T-cell (primary cell): ENCODE measurements at regions not wholly inside any gene's neighbourhood (a gene's known extent, or its start where the extent isn't known, plus 50 kb on each side); places are given as distances from the start of the nearest gene placed in this dataset.

Experiments used
- ATAC-seq, 4 experiments: fragments of 200-7000 bp in 3 of 4; fragments of 150-1000 bp in 1 of 4; cut with Tn5 transposase; replicated peaks in 1 of 4; 1 replicate in 3 of 4; 2 replicates in 1 of 4; pipeline ENCODE4 v1.10.0; 2021; ENCODE audit warnings: moderate library complexity in 3 of 4, mild to moderate bottlenecking in 2 of 4, moderate number of reproducible peaks in 1 of 4
- CTCF ChIA-PET, 2 donors: fragments of 300-600 bp; sonication (Branson Sonifier 250); formaldehyde crosslinking; loops; one replicate each; lab custom pipeline; 2022; ENCODE audit warnings: antibody characterized with exemption in 2 of 2; lab: Charles Lee
- POLR2A ChIA-PET, 2 donors: fragments of 300-600 bp; sonication (Branson Sonifier 250); formaldehyde crosslinking; loops; one replicate each; lab custom pipeline; 2022; ENCODE audit warnings: antibody characterized with exemption in 2 of 2; lab: Charles Lee
- DNase-seq, 35 experiments: peaks; one replicate each; pipeline versions ENCODE4 v3.0.0 to v3.0.0-alpha.2; 2013 to 2023
- H3K27ac ChIP-seq: one replicate; pipeline ENCODE4 v1.5.1; 2013; ENCODE audit warnings: low read length
- H3K27me3 ChIP-seq, 2 experiments: replicated peaks in 1 of 2; 1 replicate in 1 of 2; 2 replicates in 1 of 2; pipeline versions ENCODE4 v1.6.1 to v1.7.0; 2013; ENCODE audit warnings: low read length in 1 of 2, mixed read lengths in 1 of 2; ENCODE audit not compliant: control insufficient read depth in 2 of 2, insufficient read depth in 2 of 2; ENCODE audit errors: extremely low read depth in 1 of 2
- H3K36me3 ChIP-seq, 2 donors: 1 replicate in 1 of 2; 2 replicates in 1 of 2; pipeline versions ENCODE4 v1.6.1 to v1.7.0; 2013; ENCODE audit warnings: low read length in 1 of 2; ENCODE audit not compliant: control insufficient read depth in 2 of 2, insufficient read depth in 1 of 2; ENCODE audit errors: extremely low read depth in 1 of 2
- H3K4me1 ChIP-seq, 2 experiments: 1 replicate in 1 of 2; 2 replicates in 1 of 2; pipeline versions ENCODE4 v1.6.1 to v1.7.0; 2013; ENCODE audit warnings: low read length in 2 of 2, mixed read lengths in 1 of 2; ENCODE audit not compliant: insufficient read depth in 2 of 2, control insufficient read depth in 1 of 2; ENCODE audit errors: extremely low read depth in 1 of 2
- H3K4me3 ChIP-seq, 2 donors: 1 replicate in 1 of 2; 2 replicates in 1 of 2; pipeline versions ENCODE4 v1.5.1 to v1.7.0; 2013; ENCODE audit warnings: mild to moderate bottlenecking in 2 of 2, low read length in 1 of 2, moderate library complexity in 1 of 2; ENCODE audit not compliant: control insufficient read depth in 1 of 2; ENCODE audit errors: extremely low read depth in 1 of 2
- H3K9me3 ChIP-seq: 2 replicates; pipeline ENCODE4 v1.7.0; 2013
- H3K27ac Mint-ChIP-seq, 2 donors: one replicate each; pipeline ENCODE4 v1.8.0; 2020 to 2021; ENCODE audit warnings: mild to moderate bottlenecking in 2 of 2, mixed read lengths in 2 of 2
- H3K27me3 Mint-ChIP-seq, 2 donors: one replicate each; pipeline ENCODE4 v1.8.0; 2021 to 2022; ENCODE audit warnings: mixed read lengths in 2 of 2
- H3K36me3 Mint-ChIP-seq: one replicate; pipeline ENCODE4 v1.8.0; 2021; ENCODE audit warnings: mixed read lengths
- H3K4me1 Mint-ChIP-seq, 3 donors: one replicate each; pipeline ENCODE4 v1.8.0; 2020 to 2022; ENCODE audit warnings: mixed read lengths in 3 of 3, mild to moderate bottlenecking in 1 of 3
- H3K4me3 Mint-ChIP-seq, 3 donors: one replicate each; pipeline ENCODE4 v1.8.0; 2020 to 2022; ENCODE audit warnings: mild to moderate bottlenecking in 3 of 3, mixed read lengths in 3 of 3, moderate library complexity in 3 of 3
- H3K9me3 Mint-ChIP-seq, 3 donors: one replicate each; pipeline ENCODE4 v1.8.0; 2020 to 2022; ENCODE audit warnings: mixed read lengths in 3 of 3
- WGBS: methylation state at CpG from one replicate; pipeline ENCODE4 v1.1.5; 2013; ENCODE audit warnings: missing lambda C conversion rate; ENCODE audit not compliant: insufficient coverage; 5-methylcytosine and 5-hydroxymethylcytosine counted together

DNA sequence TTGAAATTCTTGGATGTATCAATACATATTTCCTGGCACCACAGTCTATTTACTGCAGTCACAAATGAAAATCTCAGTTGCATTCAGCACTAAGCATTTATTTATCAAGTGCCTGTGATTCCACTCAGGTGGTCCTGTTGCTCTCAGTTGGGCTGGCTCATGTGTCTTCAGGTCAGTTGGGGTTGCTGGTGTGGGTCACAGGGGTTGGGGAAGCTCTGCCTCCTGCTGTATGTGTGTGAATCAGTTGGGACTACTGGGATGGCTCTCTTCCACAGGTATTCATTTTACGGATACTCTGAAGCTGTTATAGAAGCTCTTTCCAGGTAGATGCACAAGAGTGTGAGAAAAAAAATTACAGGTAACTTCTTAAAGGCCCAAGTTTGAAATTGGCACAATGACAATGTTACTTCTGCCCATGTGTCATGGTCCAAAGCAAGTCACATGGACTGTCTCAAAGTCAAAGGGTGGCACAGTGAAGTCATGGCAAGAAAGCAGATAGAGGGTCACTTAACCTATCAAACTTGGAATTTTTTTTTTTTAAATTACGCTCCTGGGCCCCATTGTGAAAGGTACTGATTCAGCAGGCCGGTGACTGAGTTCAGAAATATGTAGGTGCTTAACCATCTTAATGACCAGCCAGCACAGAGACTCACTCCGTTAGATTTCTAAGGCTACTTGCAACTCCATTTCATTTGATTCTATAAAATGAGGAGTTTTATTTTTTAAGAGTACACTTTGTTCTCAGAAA, 249.2 kb upstream of the GCFC2 start:
- Mint-ChIP-seq H3K27ac (no peak overlapping the region), H3K4me3 (no peak overlapping the region), H3K36me3 (no peaks in the 10 kb centered on the region), H3K4me1 (no peaks in the 10 kb centered on the region), H3K9me3 (no peaks in the 10 kb centered on the region), H3K27me3 (no peaks in the 10 kb centered on the region)
- H3K36me3 ChIP-seq: no peaks in the 10 kb centered on the region
- no peaks in the 10 kb centered on the region for H3K9me3 ChIP-seq
- no peak overlapping the region for H3K27ac ChIP-seq
- DNase-seq: no peak
- ATAC-seq: no peak
- ChIA-PET POLR2A (no interaction called here), CTCF (no interaction called here)
- WGBS: 83% methylated on average over 1 of the region's 4 CpGs
- H3K4me1 ChIP-seq: no peaks in the 10 kb centered on the region
- no peaks in the 10 kb centered on the region for H3K27me3 ChIP-seq
- no peak overlapping the region for H3K4me3 ChIP-seq

DNA sequence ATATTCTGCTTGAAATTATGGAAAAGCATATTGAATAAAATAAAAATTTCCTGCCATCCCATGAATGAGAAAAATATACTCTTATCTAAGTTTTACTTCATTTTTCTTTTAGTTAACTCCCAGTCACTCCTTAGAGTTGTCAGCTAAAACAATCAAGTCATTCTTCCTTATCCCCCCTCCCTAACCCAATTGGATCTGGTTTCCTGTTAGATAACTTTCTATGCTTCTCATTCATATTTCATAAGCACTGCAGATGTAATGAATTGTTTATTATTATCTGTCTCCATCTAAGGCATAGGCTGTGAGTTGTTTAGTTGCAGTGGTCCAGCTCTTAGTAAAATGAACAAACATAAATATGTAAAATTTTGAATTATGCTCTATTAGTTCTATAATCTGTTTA, 244.0 kb upstream of the GCFC2 start:
- ChIA-PET POLR2A (no interaction called here), CTCF (no interaction called here)
- DNase-seq: no peak
- Histone ChIP-seq H3K4me1 (no peaks in the 10 kb centered on the region), H3K36me3 (no peaks in the 10 kb centered on the region), H3K9me3 (no peaks in the 10 kb centered on the region), H3K4me3 (no peak overlapping the region), H3K27me3 (no peaks in the 10 kb centered on the region), H3K27ac (no peak overlapping the region)
- no peaks in the 10 kb centered on the region for H3K4me1 Mint-ChIP-seq
- no peak overlapping the region for H3K27ac Mint-ChIP-seq
- no peak for ATAC-seq
- peaks cover 0 to 3% (median 0%) of the 10 kb centered on the region in 3 donors for H3K9me3 Mint-ChIP-seq
- H3K4me3 Mint-ChIP-seq: no peak overlapping the region
- no peaks in the 10 kb centered on the region for H3K36me3 Mint-ChIP-seq
- no peaks in the 10 kb centered on the region for H3K27me3 Mint-ChIP-seq

DNA sequence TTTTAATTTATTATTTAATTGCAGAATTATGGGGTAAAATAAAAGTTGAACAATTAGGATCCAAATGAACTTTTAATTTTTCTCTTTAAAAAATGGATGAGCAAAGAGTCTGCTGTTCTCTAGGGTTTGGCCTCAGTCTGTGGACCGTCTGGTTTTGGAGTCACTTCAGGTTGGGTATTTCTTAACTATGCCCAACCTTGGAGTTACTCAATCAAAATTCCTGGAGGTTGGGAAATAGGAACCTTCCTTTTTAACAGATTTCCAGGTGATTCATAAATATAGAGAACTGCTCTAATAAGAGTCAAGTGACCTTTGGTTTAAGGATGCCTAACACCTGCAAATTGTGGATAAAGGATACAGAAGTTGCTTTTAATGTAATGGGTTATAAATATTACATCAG, 241.5 kb upstream of the GCFC2 start:
- Histone ChIP-seq H3K27ac (no peak overlapping the region), H3K36me3 (no peaks in the 10 kb centered on the region)
- WGBS: no CpG with 5 or more reads among the region's 1 CpG

DNA sequence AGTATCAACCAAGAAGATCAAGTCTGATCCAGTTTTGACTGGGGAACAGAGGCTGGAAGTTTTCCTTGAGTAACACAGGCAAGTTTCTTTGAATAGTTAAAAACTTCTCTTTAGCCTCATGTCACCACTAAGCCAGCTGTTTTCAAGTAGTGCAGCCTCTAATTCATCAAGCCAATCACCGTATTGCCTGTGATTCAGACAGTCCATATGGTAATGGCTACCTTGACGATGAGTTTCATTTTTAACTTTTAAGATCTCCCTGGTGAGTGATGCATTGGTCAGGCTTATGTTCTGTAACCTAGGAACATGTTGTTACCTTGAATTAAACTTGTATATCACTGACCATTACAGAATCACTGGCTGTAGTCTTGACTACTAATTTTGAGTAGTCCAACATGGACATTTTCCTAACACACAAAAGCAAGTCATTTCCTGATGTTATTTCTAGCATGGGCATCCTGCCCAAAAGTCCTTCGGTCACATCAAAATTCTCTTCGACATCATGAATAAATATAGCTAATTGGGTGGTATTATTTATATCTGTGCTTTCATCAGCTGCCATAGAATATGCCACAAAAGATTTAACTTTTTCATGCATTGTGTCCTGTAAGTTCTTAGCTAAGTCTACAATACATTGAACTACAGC, 238.8 kb upstream of the GCFC2 start:
- Histone ChIP-seq H3K4me3 (no peak overlapping the region), H3K4me1 (no peaks in the 10 kb centered on the region), H3K27me3 (no peaks in the 10 kb centered on the region), H3K9me3 (no peaks in the 10 kb centered on the region), H3K36me3 (no peaks in the 10 kb centered on the region), H3K27ac (no peak overlapping the region)
- Mint-ChIP-seq H3K4me3 (no peak overlapping the region), H3K27ac (no peak overlapping the region), H3K27me3 (no peaks in the 10 kb centered on the region), H3K36me3 (no peaks in the 10 kb centered on the region), H3K4me1 (no peaks in the 10 kb centered on the region), H3K9me3 (peaks cover 0 to 3% (median 3%) of the 10 kb centered on the region in 3 donors)
- no peak for ATAC-seq
- CTCF ChIA-PET: no interaction called here
- WGBS: no CpG with 5 or more reads among the region's 4 CpGs
- no peak for DNase-seq
- POLR2A ChIA-PET: no interaction called here

More for the DNA sequence above, 241.5 kb upstream of the GCFC2 start:
- ChIA-PET POLR2A (no interaction called here), CTCF (no interaction called here)
- Histone ChIP-seq H3K9me3 (no peaks in the 10 kb centered on the region), H3K4me1 (no peaks in the 10 kb centered on the region), H3K27me3 (no peaks in the 10 kb centered on the region), H3K4me3 (no peak overlapping the region)
- Mint-ChIP-seq H3K9me3 (peaks cover 0 to 3% (median 0%) of the 10 kb centered on the region in 3 donors), H3K4me1 (no peaks in the 10 kb centered on the region), H3K27me3 (no peaks in the 10 kb centered on the region), H3K4me3 (no peak overlapping the region), H3K36me3 (no peaks in the 10 kb centered on the region), H3K27ac (no peak overlapping the region)
- DNase-seq (no peak), ATAC-seq (no peak)

DNA sequence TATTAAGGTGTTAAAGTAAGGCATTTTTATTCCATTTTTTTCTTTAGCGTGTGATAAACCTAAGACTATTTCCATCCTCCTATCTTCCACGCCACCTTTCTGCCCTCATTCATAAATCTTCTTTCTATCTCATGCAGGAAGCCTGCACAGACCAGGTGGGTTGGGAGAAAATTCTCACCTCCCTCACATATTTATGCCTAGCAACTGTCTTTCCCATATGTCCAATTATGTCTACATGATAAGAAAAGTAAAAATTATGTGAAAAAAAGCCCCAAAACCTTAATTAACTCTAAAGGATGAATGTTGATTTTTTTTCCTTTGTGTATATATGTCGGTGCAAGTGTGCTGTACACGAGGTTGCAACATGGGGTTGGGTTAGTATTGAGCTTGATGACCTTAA, 225.6 kb upstream of the GCFC2 start:
- Histone ChIP-seq H3K36me3 (no peaks in the 10 kb centered on the region), H3K4me1 (no peaks in the 10 kb centered on the region), H3K27me3 (no peaks in the 10 kb centered on the region), H3K9me3 (peaks cover 3% of the 10 kb centered on the region), H3K4me3 (no peak overlapping the region), H3K27ac (no peak overlapping the region)
- H3K4me3 Mint-ChIP-seq: no peak overlapping the region
- no peaks in the 10 kb centered on the region for H3K27me3 Mint-ChIP-seq
- H3K9me3 Mint-ChIP-seq: peaks cover 13 to 25% (median 17%) of the 10 kb centered on the region in 3 donors
- ATAC-seq (no peak), DNase-seq (no peak)
- no peak overlapping the region for H3K27ac Mint-ChIP-seq
- ChIA-PET POLR2A (no interaction called here), CTCF (no interaction called here)
- no CpG with 5 or more reads among the region's 4 CpGs for WGBS
- no peaks in the 10 kb centered on the region for H3K36me3 Mint-ChIP-seq
- H3K4me1 Mint-ChIP-seq: no peaks in the 10 kb centered on the region

DNA sequence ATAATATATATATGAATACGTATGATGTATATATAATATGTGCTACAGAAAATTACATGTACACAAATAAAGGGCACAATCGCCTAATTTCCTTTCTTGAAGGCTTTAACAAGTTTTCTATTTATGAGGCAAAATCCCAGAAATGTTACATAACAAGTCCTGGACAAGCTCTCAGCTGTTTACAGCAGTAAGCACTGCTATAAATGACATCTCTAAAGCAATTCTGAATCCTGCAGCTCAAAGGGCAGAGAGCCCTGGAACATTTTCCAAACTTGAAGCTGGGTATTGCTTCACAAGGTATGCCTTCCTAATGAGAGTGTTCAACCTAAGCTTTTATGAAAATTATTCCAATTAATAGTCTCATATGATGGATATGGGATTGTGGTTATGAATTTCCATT, 222.3 kb upstream of the GCFC2 start:
- H3K9me3 ChIP-seq: peaks cover 2% of the 10 kb centered on the region
- peaks cover 8 to 16% (median 11%) of the 10 kb centered on the region in 3 donors for H3K9me3 Mint-ChIP-seq
- H3K27me3 ChIP-seq: no peaks in the 10 kb centered on the region
- CTCF ChIA-PET: no interaction called here
- no CpG with 5 or more reads among the region's 2 CpGs for WGBS
- ATAC-seq: no peak
- no peaks in the 10 kb centered on the region for H3K27me3 Mint-ChIP-seq
- H3K4me3 Mint-ChIP-seq: no peak overlapping the region
- no peak for DNase-seq
- no peak overlapping the region for H3K4me3 ChIP-seq
- H3K36me3 Mint-ChIP-seq: no peaks in the 10 kb centered on the region
- H3K4me1 ChIP-seq: no peaks in the 10 kb centered on the region
- no peaks in the 10 kb centered on the region for H3K36me3 ChIP-seq
- no peak overlapping the region for H3K27ac Mint-ChIP-seq
- POLR2A ChIA-PET: no interaction called here
- no peak overlapping the region for H3K27ac ChIP-seq
- H3K4me1 Mint-ChIP-seq: no peaks in the 10 kb centered on the region
